ENCODE measurements at regions not wholly inside any gene's neighbourhood (a gene's known extent, or its start where the extent isn't known, plus 50 kb on each side); places are given as distances from the start of the nearest gene placed in this dataset.

GRCh38 chr9:110106661-110107060 is 101.3 kb downstream of the C9orf152 start:
- no peak for TF ChIP-seq ZNF274 (IDR thresholded peaks at IDR 0.05; ENCODE audit: low read depth, low read length)

GRCh38 chr9:110109333-110110092 is 98.4 kb downstream of the C9orf152 start:
- no peak overlapping the region for H3K4me3 ChIP-seq (ENCODE audit: low read length)

More at GRCh38 chr9:110106661-110107060, 101.3 kb downstream of the C9orf152 start:
- no peak overlapping the region for H3K4me3 ChIP-seq (ENCODE audit: low read length)

DNA sequence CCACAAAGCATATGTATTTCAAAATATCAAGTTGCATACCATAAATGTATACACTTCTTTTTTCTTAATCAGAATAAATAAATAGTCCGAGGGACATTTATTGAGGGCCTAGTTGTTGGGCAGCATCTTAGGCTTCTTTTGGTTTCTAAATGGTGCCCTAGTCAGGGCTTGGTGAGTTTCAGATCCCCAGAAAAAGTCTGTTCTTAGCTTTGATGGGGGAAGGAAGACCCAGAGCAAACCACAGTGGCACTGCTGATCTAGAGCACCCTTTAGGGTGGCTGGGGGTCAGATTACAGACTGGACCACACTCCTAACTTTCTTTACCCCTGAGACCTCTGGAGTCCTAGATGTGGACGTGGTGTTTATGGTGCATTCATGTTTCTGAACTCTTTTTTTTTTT is 97.8 kb downstream of the C9orf152 start:
- H3K4me3 ChIP-seq (ENCODE audit: low read length), result no peak overlapping the region
- no peak for TF ChIP-seq ZNF274 (IDR thresholded peaks at IDR 0.05; ENCODE audit: low read depth, low read length)

More at GRCh38 chr9:110109333-110110092, 98.4 kb downstream of the C9orf152 start:
- no peak for TF ChIP-seq ZNF274 (IDR thresholded peaks at IDR 0.05; ENCODE audit: low read depth, low read length)

DNA sequence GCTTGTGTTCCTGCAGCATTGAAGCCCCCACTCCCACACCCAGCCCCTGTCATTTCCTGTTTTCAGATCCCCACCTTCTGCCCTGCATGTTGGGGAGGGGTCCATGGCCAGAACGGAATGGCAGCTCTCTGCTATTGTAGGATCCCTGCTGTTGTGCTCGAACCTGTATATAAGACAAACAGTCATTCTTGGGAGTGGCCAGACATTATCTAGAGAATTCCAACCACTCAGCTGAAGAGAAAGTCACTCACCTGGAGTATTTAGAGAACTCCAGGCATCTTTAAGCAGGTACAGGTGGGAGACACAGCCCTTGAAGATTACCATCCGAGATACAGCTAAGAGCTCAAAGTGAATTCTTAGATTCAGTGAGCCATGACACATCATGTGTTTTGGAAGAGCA is 96.1 kb downstream of the C9orf152 start:
- H3K4me3 ChIP-seq (ENCODE audit: low read length), result no peak overlapping the region
- TF ChIP-seq ZNF274 (IDR thresholded peaks at IDR 0.05; ENCODE audit: low read depth, low read length), result no peak

- TF ChIP-seq ZNF274 (IDR thresholded peaks at IDR 0.05; ENCODE audit: low read depth, low read length), result no peak
- no peak overlapping the region for H3K4me3 ChIP-seq (ENCODE audit: low read length)
These were observed 95.2 kb downstream of the C9orf152 start for GRCh38 chr9:110112792-110113191.

GRCh38 chr9:110114086-110114858 is 93.7 kb downstream of the C9orf152 start:
- no peak overlapping the region for H3K4me3 ChIP-seq (ENCODE audit: low read length)
- TF ChIP-seq ZNF274 (IDR thresholded peaks at IDR 0.05; ENCODE audit: low read depth, low read length), result no peak

- TF ChIP-seq ZNF274 (IDR thresholded peaks at IDR 0.05; ENCODE audit: low read depth, low read length), result no peak
- H3K4me3 ChIP-seq (ENCODE audit: low read length), result no peak overlapping the region
These were observed 93.1 kb downstream of the C9orf152 start for GRCh38 chr9:110114859-110115201.

- no peak overlapping the region for H3K4me3 ChIP-seq (ENCODE audit: low read length)
- TF ChIP-seq ZNF274 (IDR thresholded peaks at IDR 0.05; ENCODE audit: low read depth, low read length), result no peak
These were observed 92.6 kb downstream of the C9orf152 start for GRCh38 chr9:110115341-110115820.

DNA sequence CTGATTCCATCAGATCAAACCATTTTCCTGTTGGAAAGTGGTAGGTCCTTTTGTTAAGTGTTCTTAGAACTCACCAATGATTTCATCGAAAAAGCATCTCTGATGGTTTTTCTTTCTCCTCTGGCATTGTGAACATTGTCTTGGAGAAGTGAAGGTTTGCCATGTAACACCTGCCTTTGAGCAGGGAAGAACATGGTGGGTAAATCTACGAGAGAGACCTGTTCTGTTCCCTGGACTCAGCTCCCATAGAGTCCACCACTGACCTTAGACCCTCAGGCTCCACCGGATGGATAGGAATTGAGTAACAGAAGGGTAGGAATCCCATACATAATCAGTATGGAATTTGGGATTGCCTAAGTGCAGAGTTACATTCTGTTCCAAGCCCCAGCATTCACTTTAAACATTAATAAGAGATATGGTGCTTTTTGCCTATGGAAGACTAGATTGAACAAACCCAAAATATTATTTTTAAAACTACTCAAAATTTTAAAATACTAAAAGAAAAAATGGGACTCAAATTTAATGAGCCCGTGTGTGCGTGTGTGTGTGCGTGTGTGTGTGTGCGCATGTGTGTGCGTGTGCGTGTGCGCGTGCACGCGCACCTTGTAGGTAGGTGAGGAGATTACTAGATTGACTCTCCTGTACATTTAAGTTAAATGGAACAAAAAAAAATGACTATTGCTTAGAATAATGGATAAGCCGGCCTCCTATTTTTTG is 92.0 kb downstream of the C9orf152 start:
- no peak overlapping the region for H3K4me3 ChIP-seq (ENCODE audit: low read length)
- TF ChIP-seq ZNF274 (IDR thresholded peaks at IDR 0.05; ENCODE audit: low read depth, low read length), result no peak

- H3K4me3 ChIP-seq (ENCODE audit: low read length), result no peak overlapping the region
- no peak for TF ChIP-seq ZNF274 (IDR thresholded peaks at IDR 0.05; ENCODE audit: low read depth, low read length)
These were observed 91.4 kb downstream of the C9orf152 start for GRCh38 chr9:110116543-110116885.

GRCh38 chr9:110121170-110121569 is 86.8 kb downstream of the C9orf152 start:
- TF ChIP-seq ZNF274 (IDR thresholded peaks at IDR 0.05; ENCODE audit: low read depth, low read length), result no peak
- no peak overlapping the region for H3K4me3 ChIP-seq (ENCODE audit: low read length)

DNA sequence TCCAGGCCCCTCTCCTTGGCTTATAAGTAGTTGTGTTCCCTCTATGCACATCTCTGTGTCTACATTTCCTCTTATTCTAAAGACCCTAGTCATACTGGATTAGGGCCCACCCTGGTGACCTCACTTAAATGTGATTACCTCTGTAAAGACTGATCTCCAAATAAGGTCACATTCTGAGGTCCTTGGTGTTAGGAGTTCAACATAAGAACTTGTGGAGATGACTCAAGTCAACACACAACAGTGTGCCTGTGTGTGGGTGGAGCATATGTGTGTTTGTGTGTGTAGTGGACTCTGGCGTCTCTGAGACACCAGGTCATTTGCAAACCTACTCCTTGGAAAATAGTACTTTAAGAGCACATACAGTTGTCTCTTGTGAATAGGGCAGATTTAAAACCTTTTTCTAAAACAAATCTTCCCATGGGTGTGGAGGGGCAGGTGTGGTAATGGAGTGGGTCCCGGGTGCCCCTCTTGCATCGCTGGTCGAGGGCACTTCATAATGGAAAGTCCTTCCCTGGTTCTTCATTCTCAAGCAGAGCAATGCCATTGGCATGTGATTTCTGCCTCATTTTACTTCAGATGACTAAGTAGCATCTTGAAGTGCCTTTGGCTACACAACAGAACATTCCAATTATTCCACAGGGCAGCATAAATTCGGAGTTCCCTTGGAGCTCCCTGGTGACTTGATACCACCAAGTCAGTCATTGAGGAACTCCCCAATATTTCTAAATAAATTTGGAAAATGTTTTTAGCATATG is 84.4 kb downstream of the C9orf152 start:
- no peak for TF ChIP-seq ZNF274 (IDR thresholded peaks at IDR 0.05; ENCODE audit: low read depth, low read length)
- no peak overlapping the region for H3K4me3 ChIP-seq (ENCODE audit: low read length)

- TF ChIP-seq ZNF274 (IDR thresholded peaks at IDR 0.05; ENCODE audit: low read depth, low read length), result no peak
- H3K4me3 ChIP-seq (ENCODE audit: low read length), result no peak overlapping the region
These were observed 83.5 kb downstream of the C9orf152 start for GRCh38 chr9:110124439-110124838.

GRCh38 chr9:110125207-110125751 is 82.7 kb downstream of the C9orf152 start:
- no peak overlapping the region for H3K4me3 ChIP-seq (ENCODE audit: low read length)

More at GRCh38 chr9:110125207-110125751, 82.7 kb downstream of the C9orf152 start:
- TF ChIP-seq ZNF274 (IDR thresholded peaks at IDR 0.05; ENCODE audit: low read depth, low read length), result no peak

Measured in GM08714 (cell line).